ENCODE measurements at regions not wholly inside any gene's neighbourhood (a gene's known extent, or its start where the extent isn't known, plus 50 kb on each side); places are given as distances from the start of the nearest gene placed in this dataset.

DNA sequence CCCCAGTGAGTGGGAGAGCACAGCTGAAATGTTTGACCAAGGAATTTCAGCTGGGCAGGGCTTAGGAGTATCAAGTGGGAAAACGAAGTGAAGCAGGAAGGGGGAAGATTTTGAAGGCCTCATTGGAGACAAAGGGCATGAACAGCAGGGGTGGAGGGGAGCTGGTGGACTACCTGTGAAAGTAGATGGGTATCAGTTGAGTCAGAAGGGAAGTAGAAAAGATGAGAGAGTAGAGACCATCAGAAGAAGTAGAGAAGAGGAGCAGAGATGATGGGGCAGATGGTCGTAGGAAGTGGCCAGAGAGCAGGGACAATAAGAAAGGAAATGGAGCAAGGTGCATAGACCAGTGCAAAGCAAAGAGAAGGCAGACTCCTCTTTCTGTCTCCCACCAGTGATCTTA, 189.0 kb upstream of the RUNX1 start:
- H3K27ac Mint-ChIP-seq: peak overlapping the region; percentile 30
- H3K4me1 Mint-ChIP-seq (ENCODE audit: low read depth): peaks cover 39% of the 10 kb centered on the region
- peak overlapping the region; percentile 15 for H3K4me3 Mint-ChIP-seq
- H3K36me3 Mint-ChIP-seq: peaks cover 5% of the 10 kb centered on the region
- no peaks in the 10 kb centered on the region for H3K27me3 Mint-ChIP-seq
- H3K9me3 Mint-ChIP-seq (ENCODE audit: low read depth): no peaks in the 10 kb centered on the region

DNA sequence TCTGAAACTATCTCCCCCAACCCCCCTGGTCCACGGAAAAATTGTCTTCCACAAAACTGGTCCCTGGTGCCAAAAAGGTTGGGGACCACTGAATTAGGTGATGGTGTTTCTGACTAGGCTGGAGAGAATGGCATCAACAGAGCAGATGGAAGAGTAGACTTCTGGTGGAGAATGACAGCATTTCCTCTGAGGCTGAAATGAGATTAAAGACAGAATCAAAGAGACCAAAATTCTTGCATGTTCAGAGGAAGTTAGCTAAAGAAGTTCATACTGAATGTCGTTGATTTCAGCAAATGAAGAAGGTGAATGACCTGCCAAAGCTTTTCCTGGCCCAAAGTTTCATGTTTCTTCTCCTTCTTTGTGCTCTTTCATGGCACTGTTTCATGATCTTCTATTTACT, 188.2 kb upstream of the RUNX1 start:
- Mint-ChIP-seq H3K36me3 (peaks cover 5% of the 10 kb centered on the region), H3K9me3 (ENCODE audit: low read depth) (no peaks in the 10 kb centered on the region), H3K27me3 (no peaks in the 10 kb centered on the region), H3K27ac (no peak overlapping the region), H3K4me3 (no peak overlapping the region), H3K4me1 (ENCODE audit: low read depth) (peaks cover 39% of the 10 kb centered on the region)

DNA sequence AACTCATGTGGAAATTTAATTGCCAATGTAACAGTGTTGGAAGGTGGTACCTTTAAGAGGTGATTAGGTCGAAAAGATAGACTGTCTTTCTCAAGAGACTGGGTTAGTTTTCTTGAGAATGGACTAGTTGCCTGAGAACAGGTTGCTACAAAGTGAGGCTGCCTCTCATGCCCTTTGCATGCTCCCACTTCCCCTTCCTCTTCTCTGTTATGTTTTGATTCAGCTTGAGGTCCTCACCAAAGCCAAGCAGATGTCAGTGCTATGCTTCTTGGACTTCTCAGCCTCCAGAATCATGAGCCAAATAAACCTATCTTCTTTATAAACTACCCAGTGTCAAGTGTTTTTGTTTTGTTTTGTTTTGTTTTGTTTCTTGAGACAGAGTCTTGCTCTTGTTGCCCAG, 187.0 kb upstream of the RUNX1 start:
- H3K27me3 Mint-ChIP-seq: no peaks in the 10 kb centered on the region
- no peak overlapping the region for H3K4me3 Mint-ChIP-seq
- peaks cover 5% of the 10 kb centered on the region for H3K36me3 Mint-ChIP-seq
- H3K27ac Mint-ChIP-seq: no peak overlapping the region
- peaks cover 39% of the 10 kb centered on the region for H3K4me1 Mint-ChIP-seq (ENCODE audit: low read depth)
- no peaks in the 10 kb centered on the region for H3K9me3 Mint-ChIP-seq (ENCODE audit: low read depth)

DNA sequence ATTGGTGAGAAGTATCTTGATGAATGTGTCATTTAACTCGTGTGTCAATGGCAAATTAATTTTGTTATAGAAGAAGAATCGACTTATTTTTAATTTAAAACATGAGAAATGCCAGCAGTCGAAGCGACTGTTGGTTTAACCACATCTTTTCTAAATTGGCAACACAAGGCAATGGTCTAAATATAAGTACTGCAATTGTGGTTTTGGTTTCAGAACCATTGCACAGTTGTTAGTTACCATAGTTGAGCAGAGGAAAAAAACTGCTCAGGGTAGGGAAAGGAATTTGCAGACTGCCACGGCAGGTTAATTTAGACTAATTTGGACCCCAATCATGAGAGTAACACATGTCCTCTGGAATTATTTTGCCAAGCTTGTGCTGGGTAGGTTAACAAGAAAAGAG, 185.6 kb upstream of the RUNX1 start:
- Mint-ChIP-seq H3K9me3 (ENCODE audit: low read depth) (no peaks in the 10 kb centered on the region), H3K36me3 (peaks cover 5% of the 10 kb centered on the region), H3K4me3 (peak overlapping the region; percentile 27), H3K4me1 (ENCODE audit: low read depth) (peaks cover 39% of the 10 kb centered on the region), H3K27me3 (no peaks in the 10 kb centered on the region), H3K27ac (no peak overlapping the region)

DNA sequence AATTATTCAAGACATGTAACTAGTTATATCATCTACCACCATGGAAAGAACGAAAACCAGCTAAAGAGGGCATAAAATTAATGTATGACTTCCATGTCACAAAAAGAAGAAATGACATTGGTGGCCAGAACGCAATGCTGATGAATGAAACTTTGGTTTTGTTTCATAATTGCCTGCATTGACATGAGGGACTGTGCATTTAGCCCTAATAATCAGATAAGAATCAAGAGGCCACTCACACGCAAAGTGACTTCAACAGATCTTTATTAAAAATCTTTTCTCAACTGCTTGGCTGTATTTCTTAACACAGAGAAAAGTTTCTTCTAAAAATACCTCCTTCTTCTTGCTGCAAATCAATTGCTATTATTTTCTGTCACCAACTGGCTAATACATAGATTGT, 184.7 kb upstream of the RUNX1 start:
- no peak overlapping the region for H3K4me3 Mint-ChIP-seq

DNA sequence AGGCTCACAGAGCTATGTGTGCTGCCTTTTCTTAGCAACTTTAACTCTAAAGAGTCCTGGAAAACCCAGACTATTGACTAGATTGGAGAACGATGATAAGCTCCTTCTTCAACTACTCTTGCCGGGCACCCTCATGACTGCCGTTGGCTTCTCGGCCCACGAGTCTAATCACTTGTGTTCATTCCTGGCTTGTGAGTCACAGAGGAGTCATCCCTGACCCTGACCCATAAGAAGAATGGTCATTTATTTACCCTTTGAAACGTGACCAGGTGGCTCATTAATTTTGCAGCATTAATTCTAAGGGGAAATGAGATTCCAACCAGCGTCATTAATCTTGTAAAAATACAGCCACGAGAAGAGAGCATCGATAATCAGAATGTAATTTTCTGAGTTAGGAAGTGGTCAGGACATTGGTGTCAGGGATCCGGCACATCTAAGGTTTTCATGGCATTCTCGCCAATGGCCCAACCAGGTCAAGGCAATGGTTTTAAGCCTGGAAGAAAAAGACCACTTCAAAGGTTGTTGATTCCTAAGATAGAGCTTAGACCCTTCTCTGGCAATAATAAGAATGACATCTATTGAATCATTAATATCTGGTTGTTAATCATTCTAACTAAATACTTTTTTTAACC, 183.6 kb upstream of the RUNX1 start:
- H3K9me3 Mint-ChIP-seq (ENCODE audit: low read depth): no peaks in the 10 kb centered on the region
- H3K27ac Mint-ChIP-seq: no peak overlapping the region
- no peak overlapping the region for H3K4me3 Mint-ChIP-seq
- peaks cover 5% of the 10 kb centered on the region for H3K36me3 Mint-ChIP-seq
- H3K27me3 Mint-ChIP-seq: no peaks in the 10 kb centered on the region
- H3K4me1 Mint-ChIP-seq (ENCODE audit: low read depth): peaks cover 34% of the 10 kb centered on the region

More for the DNA sequence above, 184.7 kb upstream of the RUNX1 start:
- no peaks in the 10 kb centered on the region for H3K27me3 Mint-ChIP-seq
- H3K36me3 Mint-ChIP-seq: peaks cover 5% of the 10 kb centered on the region
- peaks cover 39% of the 10 kb centered on the region for H3K4me1 Mint-ChIP-seq (ENCODE audit: low read depth)
- H3K9me3 Mint-ChIP-seq (ENCODE audit: low read depth): no peaks in the 10 kb centered on the region
- no peak overlapping the region for H3K27ac Mint-ChIP-seq

DNA sequence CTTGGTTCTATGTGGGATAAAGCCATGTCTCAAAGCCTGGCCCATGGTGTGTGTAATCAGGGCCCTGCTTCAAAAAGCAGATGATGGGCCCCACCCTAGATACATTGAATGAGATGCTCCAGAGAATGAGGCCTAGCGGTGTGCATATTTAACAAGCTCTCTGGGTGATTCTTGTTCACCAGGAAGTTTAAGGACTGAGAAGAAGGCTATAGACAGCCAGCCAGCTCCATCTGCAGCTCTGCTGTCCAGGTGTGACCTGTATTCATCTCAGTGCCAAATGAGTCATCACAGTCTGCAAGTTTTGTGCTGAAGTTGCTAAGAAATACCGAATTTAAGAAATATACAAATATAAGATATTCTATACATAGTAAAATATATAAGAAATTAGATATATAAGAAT, 182.0 kb upstream of the RUNX1 start:
- Mint-ChIP-seq H3K4me3 (no peak overlapping the region), H3K9me3 (ENCODE audit: low read depth) (no peaks in the 10 kb centered on the region), H3K27ac (no peak overlapping the region), H3K4me1 (ENCODE audit: low read depth) (peaks cover 36% of the 10 kb centered on the region), H3K27me3 (no peaks in the 10 kb centered on the region), H3K36me3 (peaks cover 5% of the 10 kb centered on the region)

DNA sequence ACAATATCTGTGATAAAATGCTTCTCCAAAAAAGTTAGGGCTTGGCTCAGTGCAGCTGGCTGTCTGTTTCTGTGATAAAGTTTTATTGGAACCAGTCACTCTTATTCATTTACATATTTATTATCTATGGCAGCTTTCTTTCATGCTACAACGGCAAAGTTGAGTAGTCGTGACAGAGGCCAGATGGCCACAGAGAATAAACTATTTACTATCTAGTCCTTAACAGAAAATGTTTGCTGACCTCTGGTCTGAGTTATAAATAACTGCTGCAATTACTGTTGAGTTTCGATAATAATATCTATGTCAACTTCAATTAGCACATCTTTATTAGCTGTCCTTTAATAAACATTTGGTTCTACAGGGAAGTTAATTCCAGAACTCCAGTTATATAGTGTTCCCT, 180.2 kb upstream of the RUNX1 start:
- Mint-ChIP-seq H3K9me3 (ENCODE audit: low read depth) (no peaks in the 10 kb centered on the region), H3K4me3 (no peak overlapping the region), H3K27me3 (no peaks in the 10 kb centered on the region), H3K36me3 (no peaks in the 10 kb centered on the region), H3K27ac (no peak overlapping the region), H3K4me1 (ENCODE audit: low read depth) (peaks cover 26% of the 10 kb centered on the region)

DNA sequence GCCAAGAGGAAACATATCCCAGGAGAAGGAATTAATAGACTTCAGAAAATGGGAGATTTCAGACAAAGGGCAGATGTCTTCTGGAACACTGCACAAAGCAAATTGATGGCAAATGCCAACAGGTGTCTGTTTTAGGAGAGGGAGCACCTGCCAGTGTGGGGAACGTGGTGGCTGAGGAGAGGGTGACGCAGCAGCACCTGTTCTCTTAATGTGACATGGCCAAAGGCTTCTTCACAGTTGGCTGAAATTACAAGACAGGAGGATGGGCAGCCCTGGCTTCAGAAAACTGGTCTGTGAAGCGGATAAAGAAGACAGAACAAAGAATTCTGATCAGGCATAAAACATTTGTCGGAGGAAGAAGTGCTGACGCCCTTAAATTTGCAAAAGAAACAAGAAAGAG, 178.7 kb upstream of the RUNX1 start:
- H3K36me3 Mint-ChIP-seq: no peaks in the 10 kb centered on the region
- no peaks in the 10 kb centered on the region for H3K27me3 Mint-ChIP-seq
- H3K9me3 Mint-ChIP-seq (ENCODE audit: low read depth): no peaks in the 10 kb centered on the region
- peak overlapping the region; percentile 84 for H3K27ac Mint-ChIP-seq
- peak overlapping the region; percentile 65 for H3K4me3 Mint-ChIP-seq
- H3K4me1 Mint-ChIP-seq (ENCODE audit: low read depth): peaks cover 36% of the 10 kb centered on the region

DNA sequence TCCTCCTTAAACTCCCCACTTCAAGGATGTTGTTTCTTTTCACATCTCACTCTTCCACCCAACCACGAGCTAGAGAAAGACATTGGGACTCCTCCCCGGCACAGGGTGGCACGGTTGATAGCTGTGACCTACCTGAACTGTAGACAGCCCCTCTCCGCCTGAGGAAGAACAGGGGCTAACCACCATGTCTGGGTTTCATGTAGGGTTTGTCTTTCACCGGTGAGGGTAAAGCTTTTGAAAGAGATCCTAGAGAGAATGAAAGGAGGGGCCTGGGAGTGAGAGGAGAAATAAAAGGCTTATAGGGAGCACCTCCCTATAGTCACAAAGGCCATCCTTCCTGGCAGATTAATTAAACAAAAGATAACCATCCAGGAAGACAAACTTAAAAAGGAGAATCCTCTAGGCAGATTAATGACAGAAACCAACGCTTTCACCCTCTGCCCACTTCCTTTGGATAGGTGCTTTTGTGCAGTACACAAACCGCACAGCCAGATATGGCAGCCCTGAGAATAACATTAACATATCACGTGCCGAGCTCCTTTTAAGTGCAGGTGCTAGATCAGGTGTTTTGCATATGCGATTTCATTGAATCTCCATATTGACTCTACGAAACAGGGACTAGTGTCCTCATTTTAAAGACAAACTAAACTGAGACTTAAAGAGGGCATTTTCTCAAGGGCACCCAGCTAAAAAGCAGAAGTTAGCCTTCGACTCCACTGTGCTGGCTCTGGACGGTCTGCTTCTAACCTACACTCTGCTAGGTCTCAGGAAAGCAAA, 178.1 kb upstream of the RUNX1 start:
- Mint-ChIP-seq H3K36me3 (no peaks in the 10 kb centered on the region), H3K9me3 (ENCODE audit: low read depth) (no peaks in the 10 kb centered on the region), H3K4me1 (ENCODE audit: low read depth) (peaks cover 42% of the 10 kb centered on the region), H3K27me3 (no peaks in the 10 kb centered on the region), H3K4me3 (peak overlapping the region; percentile 65), H3K27ac (peak overlapping the region; percentile 84)

DNA sequence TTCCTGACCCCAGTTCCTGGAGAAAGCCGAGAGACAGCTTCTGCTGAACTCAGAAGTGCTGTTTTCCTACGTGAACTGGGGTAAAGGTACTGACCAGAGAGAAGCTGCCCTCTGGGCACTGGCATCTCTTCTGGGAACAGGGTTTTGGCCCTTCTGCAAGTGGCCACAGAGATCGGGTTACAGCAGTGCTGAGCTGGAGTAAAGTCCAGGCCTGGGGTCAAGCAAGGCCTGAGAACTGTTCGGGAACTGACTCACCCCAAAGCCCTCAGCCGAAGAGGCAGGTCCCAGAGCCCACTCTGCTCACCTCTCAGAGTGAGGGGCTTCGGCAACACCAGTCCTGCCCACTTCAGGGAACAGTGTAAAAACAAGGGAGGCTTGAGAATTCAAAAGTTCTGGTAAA, 177.2 kb upstream of the RUNX1 start:
- no peak overlapping the region for H3K27ac Mint-ChIP-seq
- H3K36me3 Mint-ChIP-seq: no peaks in the 10 kb centered on the region
- H3K27me3 Mint-ChIP-seq: no peaks in the 10 kb centered on the region
- no peak overlapping the region for H3K4me3 Mint-ChIP-seq
- H3K9me3 Mint-ChIP-seq (ENCODE audit: low read depth): no peaks in the 10 kb centered on the region
- H3K4me1 Mint-ChIP-seq (ENCODE audit: low read depth): peaks cover 45% of the 10 kb centered on the region

DNA sequence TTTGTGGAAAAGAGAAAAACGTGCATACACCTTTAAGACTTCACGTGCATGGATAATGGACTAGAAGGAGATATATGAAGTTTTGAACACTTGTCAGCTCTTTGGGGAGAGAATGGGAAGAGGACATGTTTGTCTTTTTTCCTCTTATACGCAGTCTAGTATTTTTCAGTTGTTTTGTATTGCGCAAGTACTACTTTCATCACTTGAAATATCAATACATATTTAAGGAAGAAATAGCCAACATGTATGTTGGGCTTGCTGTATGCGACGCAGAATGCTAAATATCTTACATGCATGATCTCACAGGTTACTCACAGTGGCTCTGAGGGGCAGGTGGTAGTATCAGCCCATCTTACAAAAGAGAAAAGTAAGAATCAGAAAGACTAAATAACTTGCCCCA, 176.5 kb upstream of the RUNX1 start:
- H3K4me3 Mint-ChIP-seq: no peak overlapping the region
- no peak overlapping the region for H3K27ac Mint-ChIP-seq
- no peaks in the 10 kb centered on the region for H3K9me3 Mint-ChIP-seq (ENCODE audit: low read depth)
- no peaks in the 10 kb centered on the region for H3K36me3 Mint-ChIP-seq
- H3K4me1 Mint-ChIP-seq (ENCODE audit: low read depth): peaks cover 45% of the 10 kb centered on the region
- no peaks in the 10 kb centered on the region for H3K27me3 Mint-ChIP-seq

DNA sequence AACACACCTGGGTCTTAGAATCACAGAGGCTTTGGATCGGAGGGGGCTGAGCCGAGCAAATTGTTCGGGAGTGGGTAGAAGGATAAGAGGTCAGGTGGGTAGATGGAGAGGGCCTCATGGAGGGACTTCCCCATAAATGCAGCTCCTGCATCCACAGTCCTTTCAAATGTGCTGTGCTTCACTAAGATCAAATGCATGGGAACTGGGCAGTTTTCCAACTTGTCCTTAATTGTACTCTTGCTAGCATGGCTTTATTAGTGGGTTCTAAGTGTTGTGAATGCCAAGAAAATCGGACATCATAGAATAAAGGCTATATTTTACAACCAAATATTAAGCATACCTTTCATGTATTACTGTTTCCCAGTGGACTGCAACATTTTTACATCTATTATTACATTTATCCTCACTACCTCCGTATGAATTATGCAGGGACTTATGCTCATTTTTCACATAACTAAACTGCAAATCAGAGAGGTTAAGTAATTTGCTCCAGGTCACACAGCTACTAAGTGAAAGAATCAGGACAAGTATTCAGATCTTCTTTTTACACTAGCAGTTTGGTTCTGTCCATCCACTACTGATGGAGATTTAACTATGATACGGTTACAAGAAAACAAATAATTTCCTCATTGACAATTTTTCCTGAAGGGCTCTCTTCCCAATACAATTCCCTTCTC, 174.5 kb upstream of the RUNX1 start:
- peak overlapping the region; percentile 15 for H3K4me3 Mint-ChIP-seq
- peaks cover 45% of the 10 kb centered on the region for H3K4me1 Mint-ChIP-seq (ENCODE audit: low read depth)
- H3K36me3 Mint-ChIP-seq: no peaks in the 10 kb centered on the region
- H3K9me3 Mint-ChIP-seq (ENCODE audit: low read depth): no peaks in the 10 kb centered on the region
- H3K27me3 Mint-ChIP-seq: no peaks in the 10 kb centered on the region
- H3K27ac Mint-ChIP-seq: no peak overlapping the region

DNA sequence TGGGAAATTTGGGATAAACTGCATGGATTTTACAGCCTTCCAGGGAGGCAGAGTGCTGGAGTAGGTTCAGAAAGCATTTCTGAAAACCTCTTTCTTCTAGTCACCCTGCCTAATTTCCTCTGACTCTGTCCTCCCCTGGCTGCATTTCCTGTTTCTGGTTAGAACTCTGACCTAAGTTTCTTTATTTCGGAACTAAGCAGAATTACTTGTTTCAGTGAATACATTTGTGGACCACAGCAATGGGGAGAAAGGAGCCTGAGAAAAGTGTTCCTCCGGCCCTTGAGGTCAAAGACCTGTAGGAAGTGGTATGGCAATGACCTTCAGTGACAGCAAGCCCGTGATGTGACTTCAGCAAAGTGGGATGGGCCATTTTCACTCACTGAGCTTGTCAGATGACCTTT, 173.4 kb upstream of the RUNX1 start:
- H3K9me3 Mint-ChIP-seq (ENCODE audit: low read depth): no peaks in the 10 kb centered on the region
- H3K27ac Mint-ChIP-seq: peak overlapping the region; percentile 70
- H3K27me3 Mint-ChIP-seq: no peaks in the 10 kb centered on the region
- peak overlapping the region; percentile 1 for H3K4me3 Mint-ChIP-seq
- H3K4me1 Mint-ChIP-seq (ENCODE audit: low read depth): peaks cover 47% of the 10 kb centered on the region
- H3K36me3 Mint-ChIP-seq: no peaks in the 10 kb centered on the region

DNA sequence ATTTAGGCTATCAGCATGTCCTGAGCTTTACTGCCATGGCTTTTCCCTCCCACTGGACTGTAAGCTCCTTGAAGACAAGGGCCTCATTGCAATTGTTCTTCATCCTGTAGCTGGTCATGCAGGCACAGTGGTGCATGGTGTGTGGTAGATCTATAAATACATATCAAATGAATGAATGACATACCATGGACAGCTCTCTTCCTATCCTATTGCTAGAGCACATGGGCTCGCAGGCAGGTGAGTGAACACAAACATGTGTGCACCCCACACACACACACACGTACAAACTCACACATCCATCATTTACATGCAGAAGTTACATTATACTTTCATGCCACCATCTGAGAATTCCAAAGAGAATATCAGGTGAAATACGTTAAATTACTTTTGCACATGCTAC, 172.9 kb upstream of the RUNX1 start:
- Mint-ChIP-seq H3K27me3 (no peaks in the 10 kb centered on the region), H3K36me3 (no peaks in the 10 kb centered on the region), H3K27ac (no peak overlapping the region), H3K4me3 (peak overlapping the region; percentile 1), H3K4me1 (ENCODE audit: low read depth) (peaks cover 43% of the 10 kb centered on the region), H3K9me3 (ENCODE audit: low read depth) (no peaks in the 10 kb centered on the region)

Data from activated naive CD8-positive, alpha-beta T cell (primary cell).